Type B pancreatic cell (in vitro differentiated cells): ENCODE measurements at regions not wholly inside any gene's neighbourhood (a gene's known extent, or its start where the extent isn't known, plus 50 kb on each side); places are given as distances from the start of the nearest gene placed in this dataset.

ENCODE experiments used
- DNase-seq: peaks from one replicate; pipeline ENCODE4 v3.0.0; 2021; ENCODE audit warnings: mixed read lengths; ENCODE audit not compliant: unreplicated experiment; ENCODE audit errors: extremely low spot score
- H3K27ac Mint-ChIP-seq: 2 replicates; pipeline ENCODE4 v1.8.0; 2021; ENCODE audit warnings: mild to moderate bottlenecking, mixed read lengths
- H3K27me3 Mint-ChIP-seq: 2 replicates; pipeline ENCODE4 v1.8.0; 2021; ENCODE audit warnings: mixed read lengths
- H3K36me3 Mint-ChIP-seq: 2 replicates; pipeline ENCODE4 v1.8.0; 2021; ENCODE audit warnings: mixed read lengths
- H3K4me1 Mint-ChIP-seq: one replicate; pipeline ENCODE4 v1.8.0; 2021; ENCODE audit warnings: mixed read lengths; ENCODE audit not compliant: unreplicated experiment
- H3K4me3 Mint-ChIP-seq: 2 replicates; pipeline ENCODE4 v1.8.0; 2021; ENCODE audit warnings: mild to moderate bottlenecking, mixed read lengths
- H3K9me3 Mint-ChIP-seq: 2 replicates; pipeline ENCODE4 v1.8.0; 2021; ENCODE audit warnings: mixed read lengths
- TF ChIP-seq, protein P1 (sequence below): fragments of 200-600 bp; sonication (generic); conservative IDR thresholded peaks from 2 replicates; pipeline ENCODE4 v1.5.0; 2021; ENCODE audit warnings: antibody characterized with exemption, mild to moderate bottlenecking

GRCh38 chr6:77151241-77151640 lies 312.1 kb downstream of the HTR1B start:
- Mint-ChIP-seq H3K27me3 (no peaks in the 10 kb centered on the region), H3K27ac (no peak overlapping the region), H3K4me1 (no peaks in the 10 kb centered on the region), H3K4me3 (no peak overlapping the region), H3K36me3 (no peaks in the 10 kb centered on the region), H3K9me3 (no peaks in the 10 kb centered on the region)
- TF ChIP-seq, protein P1, sequence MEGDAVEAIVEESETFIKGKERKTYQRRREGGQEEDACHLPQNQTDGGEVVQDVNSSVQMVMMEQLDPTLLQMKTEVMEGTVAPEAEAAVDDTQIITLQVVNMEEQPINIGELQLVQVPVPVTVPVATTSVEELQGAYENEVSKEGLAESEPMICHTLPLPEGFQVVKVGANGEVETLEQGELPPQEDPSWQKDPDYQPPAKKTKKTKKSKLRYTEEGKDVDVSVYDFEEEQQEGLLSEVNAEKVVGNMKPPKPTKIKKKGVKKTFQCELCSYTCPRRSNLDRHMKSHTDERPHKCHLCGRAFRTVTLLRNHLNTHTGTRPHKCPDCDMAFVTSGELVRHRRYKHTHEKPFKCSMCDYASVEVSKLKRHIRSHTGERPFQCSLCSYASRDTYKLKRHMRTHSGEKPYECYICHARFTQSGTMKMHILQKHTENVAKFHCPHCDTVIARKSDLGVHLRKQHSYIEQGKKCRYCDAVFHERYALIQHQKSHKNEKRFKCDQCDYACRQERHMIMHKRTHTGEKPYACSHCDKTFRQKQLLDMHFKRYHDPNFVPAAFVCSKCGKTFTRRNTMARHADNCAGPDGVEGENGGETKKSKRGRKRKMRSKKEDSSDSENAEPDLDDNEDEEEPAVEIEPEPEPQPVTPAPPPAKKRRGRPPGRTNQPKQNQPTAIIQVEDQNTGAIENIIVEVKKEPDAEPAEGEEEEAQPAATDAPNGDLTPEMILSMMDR = no peak
- no peak for DNase-seq

GRCh38 chr6:77150736-77151135 lies 312.6 kb downstream of the HTR1B start:
- Mint-ChIP-seq H3K27ac (no peak overlapping the region), H3K4me1 (no peaks in the 10 kb centered on the region), H3K36me3 (no peaks in the 10 kb centered on the region), H3K4me3 (no peak overlapping the region), H3K9me3 (no peaks in the 10 kb centered on the region), H3K27me3 (no peaks in the 10 kb centered on the region)
- no peak for DNase-seq
- TF ChIP-seq, protein P1 = no peak

- Mint-ChIP-seq H3K9me3 (no peaks in the 10 kb centered on the region), H3K27ac (no peak overlapping the region), H3K36me3 (no peaks in the 10 kb centered on the region), H3K27me3 (no peaks in the 10 kb centered on the region), H3K4me3 (no peak overlapping the region), H3K4me1 (no peaks in the 10 kb centered on the region)
- DNase-seq = no peak
- TF ChIP-seq, protein P1 = no peak
Observed at GRCh38 chr6:77145244-77145643, 318.0 kb downstream of the HTR1B start.

GRCh38 chr6:77143659-77144447 lies 319.4 kb downstream of the HTR1B start:
- H3K4me3 Mint-ChIP-seq = no peak overlapping the region
- H3K27me3 Mint-ChIP-seq = no peaks in the 10 kb centered on the region

GRCh38 chr6:77136086-77136485 lies 327.2 kb downstream of the HTR1B start:
- no peak for DNase-seq
- Mint-ChIP-seq H3K4me3 (no peak overlapping the region), H3K4me1 (no peaks in the 10 kb centered on the region), H3K27ac (no peak overlapping the region), H3K9me3 (no peaks in the 10 kb centered on the region), H3K36me3 (no peaks in the 10 kb centered on the region), H3K27me3 (no peaks in the 10 kb centered on the region)
- TF ChIP-seq, protein P1 = no peak

More at GRCh38 chr6:77143659-77144447, 319.4 kb downstream of the HTR1B start:
- Mint-ChIP-seq H3K27ac (no peak overlapping the region), H3K9me3 (no peaks in the 10 kb centered on the region), H3K36me3 (no peaks in the 10 kb centered on the region), H3K4me1 (no peaks in the 10 kb centered on the region)
- TF ChIP-seq, protein P1 = no peak
- no peak for DNase-seq
